Caco-2 (cell line): ENCODE measurements at regions not wholly inside any gene's neighbourhood (a gene's known extent, or its start where the extent isn't known, plus 50 kb on each side); places are given as distances from the start of the nearest gene placed in this dataset.

ENCODE experiments used
- BruUV-seq: library from RNA; stranded (reverse); fragments of 400-500 nt; replicated peaks from 2 replicates; lab custom pipeline; 2021; lab: Mats Ljungman, UMichigan
- CTCF ChIA-PET: fragments of 300-600 bp; sonication (Branson Sonifier 250); formaldehyde crosslinking; loops from one replicate; lab custom pipeline; 2022; ENCODE audit warnings: antibody characterized with exemption; lab: Charles Lee
- POLR2A ChIA-PET: fragments of 300-600 bp; sonication (Branson Sonifier 250); formaldehyde crosslinking; loops from one replicate; lab custom pipeline; 2022; ENCODE audit warnings: antibody characterized with exemption; lab: Charles Lee
- DNase-seq, 2 experiments: peaks; one replicate each; pipeline versions ENCODE4 v3.0.0 to v3.0.0-alpha.2; 2020 to 2022
- H3K27me3 ChIP-seq: replicated peaks from 2 replicates; pipeline ENCODE4 v1.6.0; 2011; ENCODE audit warnings: low read length; ENCODE audit not compliant: control insufficient read depth, insufficient read depth
- H3K36me3 ChIP-seq: 2 replicates; pipeline ENCODE4 v1.5.1; 2011; ENCODE audit warnings: low read length; ENCODE audit not compliant: control insufficient read depth, insufficient read depth
- H3K4me1 ChIP-seq: fragments of 250-450 bp; sonication (Bioruptor Pico); 2 replicates; pipeline ENCODE4 v1.5.1; 2020; ENCODE audit warnings: mild to moderate bottlenecking
- H3K4me3 ChIP-seq: 2 replicates; pipeline ENCODE4 v1.5.1; 2011; ENCODE audit warnings: low read depth, mild to moderate bottlenecking, control low read depth, low read length
- H3K9me3 ChIP-seq: fragments of 250-450 bp; sonication (Bioruptor Pico); 2 replicates; pipeline ENCODE4 v1.5.1; 2020; ENCODE audit warnings: mild to moderate bottlenecking, moderate library complexity
- H3K27ac Mint-ChIP-seq: one replicate; pipeline ENCODE4 v1.8.0; 2022; ENCODE audit warnings: mixed read lengths; ENCODE audit not compliant: unreplicated experiment
- H3K27me3 Mint-ChIP-seq: one replicate; pipeline ENCODE4 v1.8.0; 2022; ENCODE audit warnings: mixed read lengths; ENCODE audit not compliant: insufficient read depth, unreplicated experiment
- H3K36me3 Mint-ChIP-seq: one replicate; pipeline ENCODE4 v1.8.0; 2022; ENCODE audit warnings: mild to moderate bottlenecking, mixed read lengths; ENCODE audit not compliant: insufficient read depth, unreplicated experiment
- H3K4me1 Mint-ChIP-seq: one replicate; pipeline ENCODE4 v1.8.0; 2022; ENCODE audit warnings: low read depth, mixed read lengths; ENCODE audit not compliant: unreplicated experiment
- H3K4me3 Mint-ChIP-seq: one replicate; pipeline ENCODE4 v1.8.0; 2022; ENCODE audit warnings: mild to moderate bottlenecking, moderate library complexity, mixed read lengths; ENCODE audit not compliant: unreplicated experiment
- H3K9me3 Mint-ChIP-seq: one replicate; pipeline ENCODE4 v1.8.0; 2022; ENCODE audit warnings: mixed read lengths; ENCODE audit not compliant: unreplicated experiment
- CTCF ChIP-seq, 2 experiments: fragments of 200-600 bp in 1 of 2; IDR thresholded peaks; 1 replicate in 1 of 2; 2 replicates in 1 of 2; pipeline versions ENCODE4 v1.5.1 to v1.8.0; 2011 to 2022; ENCODE audit warnings: antibody characterized with exemption in 1 of 2, control low read depth in 1 of 2, inconsistent platforms in 1 of 2, low read depth in 1 of 2, low read length in 1 of 2, mild to moderate bottlenecking in 1 of 2, moderate library complexity in 1 of 2; ENCODE audit not compliant: insufficient read depth in 1 of 2, severe bottlenecking in 1 of 2, unreplicated experiment in 1 of 2
- intact Hi-C: fragments of 100-400 bp; cut with micrococcal nuclease; formaldehyde crosslinking; loops from one replicate; pipeline ENCODE4 v1.10.0; 2022; ENCODE audit not compliant: unreplicated experiment

GRCh38 chr6:23456396-23456795 is 669.6 kb upstream of the NRSN1 start:
- intact Hi-C loops, result no loop called here

GRCh38 chr6:23457321-23457720 is 668.7 kb upstream of the NRSN1 start:
- POLR2A ChIA-PET, result no interaction called here
- H3K36me3 Mint-ChIP-seq, result no peaks in the 10 kb centered on the region
- Histone ChIP-seq H3K9me3 (no peaks in the 10 kb centered on the region), H3K36me3 (no peaks in the 10 kb centered on the region), H3K4me1 (no peaks in the 10 kb centered on the region), H3K27me3 (no peaks in the 10 kb centered on the region), H3K4me3 (no peak overlapping the region)
- no peak overlapping the region for H3K27ac Mint-ChIP-seq
- CTCF ChIA-PET, result no interaction called here
- DNase-seq, result no peak
- TF ChIP-seq CTCF (IDR thresholded peaks at IDR 0.05; ENCODE audit: insufficient read depth in 1 of 2, low read depth in 1 of 2, low read length in 1 of 2, severe bottlenecking in 1 of 2, unreplicated experiment in 1 of 2), result no peak
- H3K4me1 Mint-ChIP-seq, result peaks cover 6% of the 10 kb centered on the region
- H3K9me3 Mint-ChIP-seq, result no peaks in the 10 kb centered on the region
- H3K4me3 Mint-ChIP-seq, result no peak overlapping the region
- intact Hi-C loops, result no loop called here
- no TSS peak for BruUV-seq
- H3K27me3 Mint-ChIP-seq, result no peaks in the 10 kb centered on the region

More at GRCh38 chr6:23456396-23456795, 669.6 kb upstream of the NRSN1 start:
- TF ChIP-seq CTCF (IDR thresholded peaks at IDR 0.05; ENCODE audit: insufficient read depth in 1 of 2, low read depth in 1 of 2, low read length in 1 of 2, severe bottlenecking in 1 of 2, unreplicated experiment in 1 of 2), result no peak
- no TSS peak for BruUV-seq
- Mint-ChIP-seq H3K4me1 (peaks cover 6% of the 10 kb centered on the region), H3K4me3 (no peak overlapping the region), H3K27ac (no peak overlapping the region), H3K27me3 (no peaks in the 10 kb centered on the region), H3K36me3 (no peaks in the 10 kb centered on the region), H3K9me3 (no peaks in the 10 kb centered on the region)
- Histone ChIP-seq H3K27me3 (no peaks in the 10 kb centered on the region), H3K4me1 (no peaks in the 10 kb centered on the region), H3K4me3 (no peak overlapping the region), H3K9me3 (no peaks in the 10 kb centered on the region), H3K36me3 (no peaks in the 10 kb centered on the region)
- CTCF ChIA-PET, result no interaction called here
- no peak for DNase-seq
- POLR2A ChIA-PET, result no interaction called here

- Histone ChIP-seq H3K27me3 (no peaks in the 10 kb centered on the region), H3K4me1 (no peaks in the 10 kb centered on the region), H3K9me3 (no peaks in the 10 kb centered on the region), H3K4me3 (no peak overlapping the region), H3K36me3 (no peaks in the 10 kb centered on the region)
- CTCF ChIA-PET, result no interaction called here
- no peak for TF ChIP-seq CTCF (IDR thresholded peaks at IDR 0.05; ENCODE audit: insufficient read depth in 1 of 2, low read depth in 1 of 2, low read length in 1 of 2, severe bottlenecking in 1 of 2, unreplicated experiment in 1 of 2)
- Mint-ChIP-seq H3K4me3 (no peak overlapping the region), H3K9me3 (no peaks in the 10 kb centered on the region), H3K27me3 (no peaks in the 10 kb centered on the region), H3K4me1 (no peaks in the 10 kb centered on the region), H3K36me3 (no peaks in the 10 kb centered on the region), H3K27ac (no peak overlapping the region)
- BruUV-seq, result no TSS peak
- no peak for DNase-seq
- POLR2A ChIA-PET, result no interaction called here
- intact Hi-C loops, result no loop called here
Measured at GRCh38 chr6:23465912-23466311, 660.1 kb upstream of the NRSN1 start.
